ENCODE measurements at regions not wholly inside any gene's neighbourhood (a gene's known extent, or its start where the extent isn't known, plus 50 kb on each side); places are given as distances from the start of the nearest gene placed in this dataset.

DNA sequence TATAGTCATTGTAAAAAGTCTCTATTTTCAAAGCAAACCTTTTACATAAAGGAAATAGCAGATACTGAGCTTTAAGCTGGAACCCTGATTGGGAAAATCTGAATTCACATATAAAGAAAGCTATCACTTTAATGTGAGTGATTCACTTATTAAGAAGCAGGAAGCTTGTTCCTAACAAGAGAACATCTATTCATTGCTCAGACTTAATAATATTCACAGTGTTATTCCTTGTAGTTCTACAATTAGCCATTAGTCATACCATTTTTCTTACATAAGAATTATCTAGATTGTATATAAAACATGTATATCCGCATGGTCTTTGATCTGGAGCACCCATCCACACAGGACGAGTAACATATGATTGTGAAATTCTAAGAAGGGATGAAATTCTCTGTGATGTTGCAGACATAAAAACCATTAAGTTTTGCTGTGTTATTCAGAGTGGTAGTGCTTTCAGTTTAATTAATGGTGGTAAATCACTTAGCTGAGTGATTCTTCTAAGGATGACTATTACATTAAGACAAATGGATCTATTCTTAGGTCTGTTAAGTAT, 71.1 kb upstream of the FOXQ1 start:
- TF ChIP-seq, protein P1, sequence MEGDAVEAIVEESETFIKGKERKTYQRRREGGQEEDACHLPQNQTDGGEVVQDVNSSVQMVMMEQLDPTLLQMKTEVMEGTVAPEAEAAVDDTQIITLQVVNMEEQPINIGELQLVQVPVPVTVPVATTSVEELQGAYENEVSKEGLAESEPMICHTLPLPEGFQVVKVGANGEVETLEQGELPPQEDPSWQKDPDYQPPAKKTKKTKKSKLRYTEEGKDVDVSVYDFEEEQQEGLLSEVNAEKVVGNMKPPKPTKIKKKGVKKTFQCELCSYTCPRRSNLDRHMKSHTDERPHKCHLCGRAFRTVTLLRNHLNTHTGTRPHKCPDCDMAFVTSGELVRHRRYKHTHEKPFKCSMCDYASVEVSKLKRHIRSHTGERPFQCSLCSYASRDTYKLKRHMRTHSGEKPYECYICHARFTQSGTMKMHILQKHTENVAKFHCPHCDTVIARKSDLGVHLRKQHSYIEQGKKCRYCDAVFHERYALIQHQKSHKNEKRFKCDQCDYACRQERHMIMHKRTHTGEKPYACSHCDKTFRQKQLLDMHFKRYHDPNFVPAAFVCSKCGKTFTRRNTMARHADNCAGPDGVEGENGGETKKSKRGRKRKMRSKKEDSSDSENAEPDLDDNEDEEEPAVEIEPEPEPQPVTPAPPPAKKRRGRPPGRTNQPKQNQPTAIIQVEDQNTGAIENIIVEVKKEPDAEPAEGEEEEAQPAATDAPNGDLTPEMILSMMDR (conservative IDR thresholded peaks at IDR 0.05 in 1 of 2, IDR thresholded peaks at IDR 0.05 in 1 of 2; ENCODE audit: extremely low read depth in 1 of 2, insufficient read depth in 1 of 2, low read depth in 1 of 2, low read length in 2 of 2): no peak
- no peak for TF ChIP-seq EZH2 (IDR thresholded peaks at IDR 0.05; ENCODE audit: borderline replicate concordance, low read length)

Data from mammary epithelial cell (primary cell).